Motor neuron (in vitro differentiated cells): ENCODE measurements at regions not wholly inside any gene's neighbourhood (a gene's known extent, or its start where the extent isn't known, plus 50 kb on each side); places are given as distances from the start of the nearest gene placed in this dataset.
A peak's percentile ranks its signal among the peaks of the same experiment; 100 is the strongest.

Source experiments
- ATAC-seq, 8 experiments: fragments of 200-7000 bp; cut with Tn5 transposase; replicated peaks in 6 of 8; 2 replicates each; pipeline ENCODE4 v1.8.0; 2021; ENCODE audit warnings: mild to moderate bottlenecking in 8 of 8, moderate library complexity in 8 of 8
- H3K27ac ChIP-seq, 2 donors: fragments of 250-450 bp; sonication (Bioruptor Pico); 2 replicates each; pipeline ENCODE4 v1.9.0; 2021; ENCODE audit warnings: antibody characterized with exemption in 2 of 2, mild to moderate bottlenecking in 2 of 2, moderate library complexity in 1 of 2
- H3K4me1 ChIP-seq, 2 donors: fragments of 250-450 bp; sonication (Bioruptor Pico); replicated peaks in 1 of 2; 2 replicates each; pipeline ENCODE4 v1.6.1; 2021; ENCODE audit warnings: antibody characterized with exemption in 2 of 2, mild to moderate bottlenecking in 2 of 2, moderate library complexity in 1 of 2
- H3K4me3 ChIP-seq, 5 donors: fragments of 250-450 bp; sonication (Bioruptor Pico); 2 replicates each; pipeline ENCODE4 v1.9.0; 2021; ENCODE audit warnings: antibody characterized with exemption in 5 of 5, mild to moderate bottlenecking in 5 of 5, moderate library complexity in 4 of 5
- WGBS, 10 experiments: fragments of 450-650 bp; shearing (Covaris generic); methylation state at CpG; one replicate each; pipeline ENCODE4 v1.0.0; 2022; 5-methylcytosine and 5-hydroxymethylcytosine counted together
- in situ Hi-C, 9 experiments: fragments of 400-800 bp; cut with MboI; loops; one replicate each; pipeline ENCODE4 v1.15.0; 2021; ENCODE audit warnings: low sequenced_read_pairs in 9 of 9, low pct_unique_long_range_greater_than_20kb in 2 of 9; ENCODE audit not compliant: unreplicated experiment in 9 of 9

DNA sequence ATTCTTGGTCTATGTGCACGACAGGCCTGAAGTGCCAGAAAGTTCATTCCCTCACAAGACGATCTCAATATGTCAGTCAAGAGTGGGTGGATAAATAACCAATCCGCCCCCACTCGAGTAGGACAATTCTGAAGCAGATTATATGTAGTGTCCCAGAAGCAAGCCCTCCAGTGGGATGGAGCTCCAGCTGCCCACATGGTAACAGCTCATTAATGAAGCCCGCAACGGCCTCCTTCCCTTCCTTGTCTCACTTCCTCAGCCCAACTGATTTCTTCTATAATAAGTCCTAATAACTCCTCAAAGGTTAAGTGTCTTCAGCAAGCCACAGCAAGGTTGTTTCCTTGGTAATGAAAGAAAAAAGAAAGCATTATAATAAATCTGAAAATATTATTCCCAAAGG lies 82.1 kb upstream of the F13A1 start:
- in situ Hi-C loops = no loop called here
- ATAC-seq = no peak
- H3K4me1 ChIP-seq = no peaks in the 10 kb centered on the region
- 5 to 100% (median 75%) methylated on average over 2 to 5 of the region's 6 CpGs; no CpG with 5 or more reads in 2 of the 10 experiments for WGBS, 10 experiments
- H3K4me3 ChIP-seq = no peak overlapping the region
- H3K27ac ChIP-seq = no peak overlapping the region

DNA sequence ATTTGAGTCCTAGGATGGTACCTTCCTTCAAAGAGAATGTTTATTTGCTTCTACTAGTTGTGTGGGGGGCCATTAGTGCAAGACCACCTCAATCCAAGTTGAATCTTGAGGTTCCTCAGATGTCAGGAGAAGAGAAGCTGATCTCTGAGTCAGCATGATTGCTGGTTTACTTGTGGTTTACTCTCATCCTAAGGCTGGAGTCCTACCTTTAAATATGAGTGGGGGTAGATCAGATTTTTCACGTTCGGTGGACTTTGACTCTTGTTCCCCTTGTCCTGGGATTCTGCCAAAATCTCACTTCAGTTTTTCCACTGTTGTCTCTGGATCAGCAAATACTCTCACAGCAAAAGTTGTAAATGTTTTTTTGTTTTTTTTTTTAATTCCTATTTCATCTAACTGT lies 84.6 kb upstream of the F13A1 start:
- no peak overlapping the region for H3K27ac ChIP-seq
- 0 to 100% (median 70%) methylated on average over 2 of the region's 2 CpGs; no CpG with 5 or more reads in 1 of the 10 experiments for WGBS, 10 experiments
- no peak for ATAC-seq
- in situ Hi-C loops = no loop called here
- H3K4me1 ChIP-seq = no peaks in the 10 kb centered on the region
- H3K4me3 ChIP-seq = no peak overlapping the region

DNA sequence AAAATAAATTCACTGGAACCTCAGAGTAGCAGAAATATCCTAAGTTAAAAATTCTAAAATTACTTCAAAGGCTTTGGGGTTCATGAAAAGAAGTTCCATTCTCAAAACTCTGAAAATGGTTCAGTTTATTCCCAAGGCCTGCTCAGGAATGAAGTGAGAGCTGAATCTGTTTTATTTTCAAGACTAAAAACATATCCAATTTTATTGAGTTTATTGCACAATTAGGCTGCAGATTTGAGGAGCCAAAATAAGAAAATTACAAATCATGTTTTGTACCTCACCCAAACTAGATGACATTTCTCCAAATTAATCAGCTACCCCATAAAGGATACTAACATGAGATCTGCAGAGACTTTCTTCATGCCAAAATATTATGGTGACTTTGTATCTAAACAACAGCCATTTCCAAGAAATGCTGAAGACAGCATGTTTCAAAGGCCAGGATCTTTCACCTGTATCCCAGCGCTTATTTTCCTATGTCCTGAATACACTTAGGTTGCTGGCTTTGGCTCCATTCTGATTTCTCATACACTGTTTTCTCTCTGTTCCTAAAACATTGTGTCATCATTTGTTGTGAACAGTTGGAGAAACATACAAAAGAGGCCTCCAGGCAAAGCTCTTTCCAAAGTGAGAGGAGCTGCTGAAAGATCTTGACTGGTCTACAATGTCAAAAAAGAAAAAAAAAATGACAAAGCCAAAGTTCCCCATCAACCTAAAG lies 85.7 kb upstream of the F13A1 start:
- ATAC-seq = no peak
- WGBS, 10 experiments = 0 to 100% (median 71%) methylated on average over 1 of the region's 1 CpG; no CpG with 5 or more reads in 3 of the 10 experiments
- Histone ChIP-seq H3K4me1 (no peaks in the 10 kb centered on the region), H3K4me3 (no peak overlapping the region), H3K27ac (no peak overlapping the region)
- in situ Hi-C loops = no loop called here

DNA sequence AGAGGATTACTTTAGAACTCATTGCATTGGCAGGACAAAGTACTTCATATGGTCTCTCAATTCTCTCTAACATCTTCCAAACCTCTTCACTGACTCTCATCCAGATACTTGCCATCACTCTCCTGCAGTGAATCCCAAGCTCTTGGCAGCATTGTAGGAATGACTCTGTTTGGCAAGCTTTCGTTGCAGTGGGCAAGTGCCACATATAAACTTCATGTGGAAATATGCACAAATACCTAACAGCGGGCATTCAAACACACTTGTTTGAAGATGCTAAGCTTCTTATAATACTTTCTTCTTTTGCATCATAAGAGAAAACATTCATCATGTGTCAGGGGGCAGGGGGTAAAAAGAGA lies 86.2 kb upstream of the F13A1 start:
- Histone ChIP-seq H3K4me1 (no peaks in the 10 kb centered on the region), H3K4me3 (no peak overlapping the region), H3K27ac (no peak overlapping the region)
- in situ Hi-C loops = no loop called here
- ATAC-seq = no peak
- 0 to 50% (median 0%) methylated on average over 1 to 2 of the region's 2 CpGs; no CpG with 5 or more reads in 2 of the 10 experiments for WGBS, 10 experiments

GRCh38 chr6:6407071-6407741 lies 86.7 kb upstream of the F13A1 start:
- WGBS, 10 experiments = 0 to 79% (median 59%) methylated on average over 2 to 4 of the region's 4 CpGs; no CpG with 5 or more reads in 1 of the 10 experiments
- Histone ChIP-seq H3K4me3 (no peak overlapping the region), H3K4me1 (no peaks in the 10 kb centered on the region), H3K27ac (no peak overlapping the region)
- in situ Hi-C loops = no loop called here
- peak in 2 of 8 experiments; percentile 20 to 33 for ATAC-seq

DNA sequence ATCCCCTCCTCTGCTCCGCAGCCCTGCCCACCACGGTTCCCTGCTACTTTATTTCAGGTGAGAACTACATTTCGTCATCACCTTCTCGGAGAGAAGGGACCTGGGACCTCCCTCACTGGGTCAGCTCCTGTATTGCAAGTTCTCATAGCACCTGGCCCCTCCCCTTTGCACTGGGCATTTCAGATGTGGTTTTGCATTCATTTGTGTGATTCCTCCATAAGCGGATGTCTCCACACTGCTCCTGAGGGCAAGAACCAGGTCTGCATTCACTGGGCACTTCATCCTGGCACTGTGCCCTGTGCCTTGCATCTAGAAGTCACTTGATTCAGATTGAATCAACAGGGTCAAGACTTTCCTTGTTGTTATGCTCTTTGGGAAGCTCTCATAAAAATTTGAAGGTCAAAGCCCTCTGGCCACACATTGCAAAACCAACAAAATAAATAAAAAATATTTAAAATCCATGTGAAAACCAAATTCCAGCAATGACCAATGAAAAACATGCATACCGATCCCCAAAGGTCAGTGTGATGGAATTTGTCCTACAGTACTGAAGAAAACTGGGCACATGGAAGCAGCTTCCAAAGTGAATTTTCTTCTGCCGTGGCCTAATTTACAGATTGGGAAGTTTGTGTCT lies 89.1 kb upstream of the F13A1 start:
- ATAC-seq = no peak
- Histone ChIP-seq H3K4me3 (no peak overlapping the region), H3K4me1 (no peaks in the 10 kb centered on the region), H3K27ac (no peak overlapping the region)
- in situ Hi-C loops = no loop called here
- WGBS, 10 experiments = 53 to 100% (median 77%) methylated on average over 1 to 6 of the region's 7 CpGs; no CpG with 5 or more reads in 1 of the 10 experiments

GRCh38 chr6:6411115-6411514 lies 90.7 kb upstream of the F13A1 start:
- no peak overlapping the region for H3K4me3 ChIP-seq
- H3K4me1 ChIP-seq = no peaks in the 10 kb centered on the region
- H3K27ac ChIP-seq = no peak overlapping the region
- ATAC-seq = no peak
- in situ Hi-C loops = no loop called here

GRCh38 chr6:6412221-6412620 lies 91.8 kb upstream of the F13A1 start:
- Histone ChIP-seq H3K27ac (no peak overlapping the region), H3K4me3 (no peak overlapping the region), H3K4me1 (no peaks in the 10 kb centered on the region)
- 0 to 100% (median 40%) methylated on average over 1 to 3 of the region's 4 CpGs; no CpG with 5 or more reads in 1 of the 10 experiments for WGBS, 10 experiments
- in situ Hi-C loops = no loop called here
- no peak for ATAC-seq

DNA sequence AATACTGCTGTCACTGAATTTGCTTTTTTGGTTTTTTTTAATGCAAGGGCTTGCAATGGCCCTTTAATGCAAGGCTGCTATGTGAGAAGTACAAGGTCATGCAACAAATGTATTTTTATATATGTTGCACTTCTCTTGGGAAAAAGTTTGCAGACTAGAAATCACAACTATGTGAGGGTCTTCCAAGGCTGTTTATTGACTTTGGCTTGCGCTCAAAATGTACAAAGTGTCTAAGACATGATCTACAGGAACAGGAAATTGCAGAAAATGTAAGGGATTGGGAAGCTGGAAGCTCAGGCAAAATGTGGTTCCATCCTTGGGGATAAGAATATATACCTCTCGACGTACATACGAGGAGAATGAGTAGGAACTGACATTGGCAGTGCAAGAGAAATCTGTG lies 92.2 kb upstream of the F13A1 start:
- Histone ChIP-seq H3K27ac (no peak overlapping the region), H3K4me1 (no peaks in the 10 kb centered on the region), H3K4me3 (no peak overlapping the region)
- no peak for ATAC-seq
- in situ Hi-C loops = no loop called here
- WGBS, 10 experiments = 40 to 96% (median 84%) methylated on average over 1 to 4 of the region's 4 CpGs; no CpG with 5 or more reads in 1 of the 10 experiments

GRCh38 chr6:6414931-6415330 lies 94.5 kb upstream of the F13A1 start:
- in situ Hi-C loops = no loop called here
- Histone ChIP-seq H3K4me1 (no peaks in the 10 kb centered on the region), H3K4me3 (no peak overlapping the region), H3K27ac (no peak overlapping the region)
- 27 to 91% (median 72%) methylated on average over 2 to 5 of the region's 5 CpGs for WGBS, 10 experiments
- ATAC-seq = no peak

- Histone ChIP-seq H3K27ac (no peak overlapping the region), H3K4me1 (no peaks in the 10 kb centered on the region), H3K4me3 (no peak overlapping the region)
- WGBS, 10 experiments = 0 to 100% (median 92%) methylated on average over 2 to 6 of the region's 7 CpGs; no CpG with 5 or more reads in 2 of the 10 experiments
- in situ Hi-C loops = no loop called here
- ATAC-seq = peak in 1 of 8 experiments; percentile 69
These were observed 97.0 kb upstream of the F13A1 start for GRCh38 chr6:6417475-6417874.

DNA sequence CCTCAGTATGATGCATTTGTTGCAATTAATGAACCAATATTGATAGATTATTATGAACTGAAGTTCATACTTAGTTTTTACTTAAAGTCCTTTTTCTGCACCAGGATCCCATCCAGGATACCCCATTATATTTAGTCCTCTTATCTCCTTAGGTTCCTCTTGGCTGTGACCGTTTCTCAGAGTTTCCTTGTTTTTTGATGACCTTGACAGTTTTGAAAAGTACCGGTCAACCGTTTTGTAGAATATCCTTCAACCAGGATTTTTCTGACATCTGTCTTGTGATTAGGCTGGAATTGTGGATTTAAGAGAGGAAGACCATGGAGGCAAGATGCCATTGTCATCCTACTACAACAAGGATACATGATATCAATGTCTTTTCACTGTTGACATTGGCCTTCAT lies 98.0 kb upstream of the F13A1 start:
- no peak overlapping the region for H3K4me3 ChIP-seq
- ATAC-seq = no peak
- in situ Hi-C loops = no loop called here
- H3K4me1 ChIP-seq = no peaks in the 10 kb centered on the region
- WGBS, 10 experiments = 54 to 100% (median 67%) methylated on average over 1 to 3 of the region's 3 CpGs; no CpG with 5 or more reads in 1 of the 10 experiments
- no peak overlapping the region for H3K27ac ChIP-seq

GRCh38 chr6:6420107-6420506 lies 99.6 kb upstream of the F13A1 start:
- Histone ChIP-seq H3K27ac (no peak overlapping the region), H3K4me1 (no peaks in the 10 kb centered on the region), H3K4me3 (no peak overlapping the region)
- no peak for ATAC-seq
- 17 to 71% (median 20%) methylated on average over 1 of the region's 1 CpG; no CpG with 5 or more reads in 5 of the 10 experiments for WGBS, 10 experiments
- in situ Hi-C loops = no loop called here
